ENCODE measurements at regions not wholly inside any gene's neighbourhood (a gene's known extent, or its start where the extent isn't known, plus 50 kb on each side); places are given as distances from the start of the nearest gene placed in this dataset.

- intact Hi-C loops (cut with DNase I; ENCODE audit: low total_unique reads) = no loop called here
- 66 to 75% (median 71%) methylated on average over 4 of the region's 4 CpGs for WGBS, 5 donors
- DNase-seq = no peak
- Histone ChIP-seq H3K9me3 (peaks cover 0 to 16% (median 0%) of the 10 kb centered on the region in 8 donors), H3K27me3 (replicated peaks in 1 of 7) (no peaks in the 10 kb centered on the region), H3K36me3 (no peaks in the 10 kb centered on the region), H3K27ac (no peak overlapping the region), H3K4me3 (no peak overlapping the region), H3K4me1 (no peaks in the 10 kb centered on the region)
- TF ChIP-seq CTCF (IDR thresholded peaks at IDR 0.05 in 8 of 11, conservative IDR thresholded peaks at IDR 0.05 in 3 of 11) (no peak), POLR2AphosphoS5 (IDR thresholded peaks at IDR 0.05) (no peak), POLR2A (IDR thresholded peaks at IDR 0.05) (no peak)
Observed at GRCh38 chr5:2333291-2333690, 418.2 kb downstream of the IRX2 start.

GRCh38 chr5:2332521-2332920 is 419.0 kb downstream of the IRX2 start:
- 58 to 85% (median 78%) methylated on average over 5 to 6 of the region's 6 CpGs for WGBS, 5 donors
- Histone ChIP-seq H3K36me3 (no peaks in the 10 kb centered on the region), H3K27ac (no peak overlapping the region), H3K4me3 (no peak overlapping the region), H3K9me3 (peaks cover 0 to 16% (median 0%) of the 10 kb centered on the region in 8 donors), H3K27me3 (replicated peaks in 1 of 7) (no peaks in the 10 kb centered on the region), H3K4me1 (no peaks in the 10 kb centered on the region)
- intact Hi-C loops (cut with DNase I; ENCODE audit: low total_unique reads) = no loop called here
- no peak for DNase-seq
- TF ChIP-seq POLR2AphosphoS5 (IDR thresholded peaks at IDR 0.05) (no peak), CTCF (IDR thresholded peaks at IDR 0.05 in 8 of 11, conservative IDR thresholded peaks at IDR 0.05 in 3 of 11) (no peak), POLR2A (IDR thresholded peaks at IDR 0.05) (no peak)

GRCh38 chr5:2330325-2331130 is 420.9 kb downstream of the IRX2 start:
- peaks cover 0 to 16% (median 0%) of the 10 kb centered on the region in 8 donors for H3K9me3 ChIP-seq
- WGBS, 5 donors = 87 to 90% (median 89%) methylated on average over 13 of the region's 13 CpGs
- DNase-seq = no peak
- no peaks in the 10 kb centered on the region for H3K36me3 ChIP-seq
- no peaks in the 10 kb centered on the region for H3K4me1 ChIP-seq
- no peaks in the 10 kb centered on the region for H3K27me3 ChIP-seq (replicated peaks in 1 of 7)
- H3K27ac ChIP-seq = no peak overlapping the region
- no peak overlapping the region for H3K4me3 ChIP-seq
- intact Hi-C loops (cut with DNase I; ENCODE audit: low total_unique reads) = no loop called here
- TF ChIP-seq CTCF (IDR thresholded peaks at IDR 0.05 in 8 of 11, conservative IDR thresholded peaks at IDR 0.05 in 3 of 11) = no peak
- no peak for TF ChIP-seq POLR2AphosphoS5 (IDR thresholded peaks at IDR 0.05)
- no peak for TF ChIP-seq POLR2A (IDR thresholded peaks at IDR 0.05)

- intact Hi-C loops (cut with DNase I; ENCODE audit: low total_unique reads) = no loop called here
- Histone ChIP-seq H3K4me3 (no peak overlapping the region), H3K9me3 (peaks cover 0 to 16% (median 0%) of the 10 kb centered on the region in 8 donors), H3K4me1 (no peaks in the 10 kb centered on the region), H3K36me3 (no peaks in the 10 kb centered on the region), H3K27me3 (replicated peaks in 1 of 7) (no peaks in the 10 kb centered on the region), H3K27ac (no peak overlapping the region)
- WGBS, 5 donors = 73 to 87% (median 77%) methylated on average over 8 to 12 of the region's 12 CpGs; no CpG with 5 or more reads in 1 of the 5 donors
- no peak for DNase-seq
- TF ChIP-seq POLR2AphosphoS5 (IDR thresholded peaks at IDR 0.05) = no peak
- TF ChIP-seq CTCF (IDR thresholded peaks at IDR 0.05 in 8 of 11, conservative IDR thresholded peaks at IDR 0.05 in 3 of 11) = no peak
- TF ChIP-seq POLR2A (IDR thresholded peaks at IDR 0.05) = no peak
Observed at GRCh38 chr5:2329741-2330140, 421.7 kb downstream of the IRX2 start.

All from spleen (tissue), 11 donors.